Astrocyte (in vitro differentiated cells and primary cell): ENCODE measurements at regions not wholly inside any gene's neighbourhood (a gene's known extent, or its start where the extent isn't known, plus 50 kb on each side); places are given as distances from the start of the nearest gene placed in this dataset.
"Not testable (repeated sequence)": the region's sequence is repeated elsewhere in the genome, so short reads cannot be mapped to it uniquely, and the experiment has no call there.

Source experiments
- CTCF ChIP-seq: IDR thresholded peaks from 2 replicates; pipeline ENCODE4 v1.5.1; 2011; ENCODE audit warnings: low read depth, mild to moderate bottlenecking, inconsistent platforms, low read length, moderate library complexity; ENCODE audit not compliant: insufficient read depth
- EZH2 ChIP-seq: IDR thresholded peaks from 2 replicates; pipeline ENCODE4 v1.6.1; 2012; ENCODE audit warnings: mild to moderate bottlenecking, low read length, inconsistent platforms; ENCODE audit not compliant: insufficient read depth

GRCh38 chr22:11341387-11342068 is 4186.5 kb upstream of the OR11H1 start:
- not testable (repeated sequence) for TF ChIP-seq CTCF, EZH2
